Astrocyte (in vitro differentiated cells and primary cell): ENCODE measurements at regions not wholly inside any gene's neighbourhood (a gene's known extent, or its start where the extent isn't known, plus 50 kb on each side); places are given as distances from the start of the nearest gene placed in this dataset.
"Not testable (repeated sequence)": the region's sequence is repeated elsewhere in the genome, so short reads cannot be mapped to it uniquely, and the experiment has no call there.

Experiments used
- DNase-seq: peaks from one replicate; pipeline ENCODE4 v3.0.0-alpha.2; 2010; ENCODE audit warnings: low read depth
- FAIRE-seq: peaks from 2 replicates; lab custom pipeline; 2011; peaks lifted over from hg19 to GRCh38; lab: Jason Lieb, UNC
- H2AFZ ChIP-seq: 2 replicates; pipeline ENCODE4 v1.6.0; 2012; ENCODE audit warnings: low read depth, low read length, inconsistent platforms
- H3K27ac ChIP-seq: 2 replicates; pipeline ENCODE4 v1.5.1; 2011; ENCODE audit warnings: low read depth, low read length, inconsistent platforms
- H3K27me3 ChIP-seq: 2 replicates; pipeline ENCODE4 v1.6.0; 2011; ENCODE audit warnings: low read length, inconsistent platforms; ENCODE audit not compliant: insufficient read depth
- H3K36me3 ChIP-seq: 2 replicates; pipeline ENCODE4 v1.5.1; 2011; ENCODE audit warnings: low read length, inconsistent platforms; ENCODE audit not compliant: insufficient read depth
- H3K4me1 ChIP-seq: 2 replicates; pipeline ENCODE4 v1.5.1; 2011; ENCODE audit warnings: low read length, inconsistent platforms; ENCODE audit not compliant: insufficient read depth
- H3K4me2 ChIP-seq: 2 replicates; pipeline ENCODE4 v1.6.0; 2012; ENCODE audit warnings: low read length, inconsistent platforms
- H3K4me3 ChIP-seq: 2 replicates; pipeline ENCODE4 v1.5.1; 2011; ENCODE audit warnings: low read depth, mild to moderate bottlenecking, low read length, inconsistent platforms; ENCODE audit not compliant: insufficient read depth
- H3K79me2 ChIP-seq: 2 replicates; pipeline ENCODE4 v1.6.0; 2012; ENCODE audit warnings: mild to moderate bottlenecking, low read length, inconsistent platforms; ENCODE audit not compliant: insufficient read depth
- H3K9ac ChIP-seq: 2 replicates; pipeline ENCODE4 v1.6.0; 2012; ENCODE audit warnings: mild to moderate bottlenecking, low read length, inconsistent platforms
- H3K9me3 ChIP-seq: 2 replicates; pipeline ENCODE4 v1.5.1; 2012; ENCODE audit warnings: low read depth, mild to moderate bottlenecking, low read length, inconsistent platforms; ENCODE audit not compliant: insufficient read depth
- H4K20me1 ChIP-seq: 2 replicates; pipeline ENCODE4 v1.6.0; 2012; ENCODE audit warnings: low read length, inconsistent platforms; ENCODE audit not compliant: insufficient read depth
- H3K27ac Mint-ChIP-seq: one replicate; pipeline ENCODE4 v1.8.0; 2021; ENCODE audit warnings: mild to moderate bottlenecking, mixed read lengths; ENCODE audit not compliant: unreplicated experiment
- H3K27me3 Mint-ChIP-seq: one replicate; pipeline ENCODE4 v1.8.0; 2021; ENCODE audit warnings: low read depth, mixed read lengths; ENCODE audit not compliant: unreplicated experiment
- H3K36me3 Mint-ChIP-seq: one replicate; pipeline ENCODE4 v1.8.0; 2021; ENCODE audit warnings: low read depth, mixed read lengths; ENCODE audit not compliant: unreplicated experiment
- H3K4me1 Mint-ChIP-seq: one replicate; pipeline ENCODE4 v1.8.0; 2021; ENCODE audit warnings: low read depth, mixed read lengths; ENCODE audit not compliant: unreplicated experiment
- H3K4me3 Mint-ChIP-seq: one replicate; pipeline ENCODE4 v1.8.0; 2021; ENCODE audit warnings: mild to moderate bottlenecking, moderate library complexity, mixed read lengths; ENCODE audit not compliant: unreplicated experiment
- H3K9me3 Mint-ChIP-seq: one replicate; pipeline ENCODE4 v1.8.0; 2021; ENCODE audit warnings: mild to moderate bottlenecking, mixed read lengths; ENCODE audit not compliant: unreplicated experiment
- CTCF ChIP-seq: IDR thresholded peaks from 2 replicates; pipeline ENCODE4 v1.5.1; 2011; ENCODE audit warnings: low read depth, mild to moderate bottlenecking, inconsistent platforms, low read length, moderate library complexity; ENCODE audit not compliant: insufficient read depth
- EZH2 ChIP-seq: IDR thresholded peaks from 2 replicates; pipeline ENCODE4 v1.6.1; 2012; ENCODE audit warnings: mild to moderate bottlenecking, low read length, inconsistent platforms; ENCODE audit not compliant: insufficient read depth

GRCh38 chr9:24011009-24011717 is 185.1 kb upstream of the ELAVL2 start:
- H3K9me3 ChIP-seq, result no peaks in the 10 kb centered on the region
- H3K4me3 Mint-ChIP-seq, result no peak overlapping the region
- peaks cover 6% of the 10 kb centered on the region for H3K4me1 Mint-ChIP-seq
- no peaks in the 10 kb centered on the region for H3K27me3 Mint-ChIP-seq
- H4K20me1 ChIP-seq, result no peaks in the 10 kb centered on the region
- no peaks in the 10 kb centered on the region for H3K79me2 ChIP-seq
- no peaks in the 10 kb centered on the region for H3K9me3 Mint-ChIP-seq
- no peak for TF ChIP-seq CTCF
- no peak for TF ChIP-seq EZH2
- H3K27me3 ChIP-seq, result no peaks in the 10 kb centered on the region
- H2AFZ ChIP-seq, result no peak overlapping the region
- H3K36me3 ChIP-seq, result no peaks in the 10 kb centered on the region
- H3K27ac ChIP-seq, result no peak overlapping the region
- H3K27ac Mint-ChIP-seq, result peak overlapping the region; percentile 56
- no peak overlapping the region for H3K4me3 ChIP-seq
- H3K4me1 ChIP-seq, result no peaks in the 10 kb centered on the region
- H3K4me2 ChIP-seq, result no peak overlapping the region
- no peak for FAIRE-seq
- no peak overlapping the region for H3K9ac ChIP-seq
- no peaks in the 10 kb centered on the region for H3K36me3 Mint-ChIP-seq
- no peak for DNase-seq

- no peak overlapping the region for H3K4me2 ChIP-seq
- TF ChIP-seq CTCF, result no peak
- no peak for TF ChIP-seq EZH2
- Mint-ChIP-seq H3K9me3 (no peaks in the 10 kb centered on the region), H3K4me3 (no peak overlapping the region), H3K4me1 (peaks cover 6% of the 10 kb centered on the region), H3K36me3 (no peaks in the 10 kb centered on the region), H3K27ac (no peak overlapping the region), H3K27me3 (no peaks in the 10 kb centered on the region)
- no peak overlapping the region for H2AFZ ChIP-seq
- H3K27ac ChIP-seq, result no peak overlapping the region
- no peaks in the 10 kb centered on the region for H4K20me1 ChIP-seq
- H3K27me3 ChIP-seq, result no peaks in the 10 kb centered on the region
- H3K9ac ChIP-seq, result no peak overlapping the region
- no peaks in the 10 kb centered on the region for H3K36me3 ChIP-seq
- no peaks in the 10 kb centered on the region for H3K79me2 ChIP-seq
- DNase-seq (no peak), FAIRE-seq (no peak)
- H3K4me3 ChIP-seq, result no peak overlapping the region
- no peaks in the 10 kb centered on the region for H3K9me3 ChIP-seq
- H3K4me1 ChIP-seq, result no peaks in the 10 kb centered on the region
These were observed 183.3 kb upstream of the ELAVL2 start for GRCh38 chr9:24009322-24009721.

- DNase-seq (no peak), FAIRE-seq (no peak)
- Mint-ChIP-seq H3K36me3 (no peaks in the 10 kb centered on the region), H3K4me1 (peaks cover 6% of the 10 kb centered on the region), H3K27me3 (no peaks in the 10 kb centered on the region), H3K9me3 (no peaks in the 10 kb centered on the region), H3K4me3 (no peak overlapping the region), H3K27ac (no peak overlapping the region)
- no peak overlapping the region for H2AFZ ChIP-seq
- H3K36me3 ChIP-seq, result no peaks in the 10 kb centered on the region
- no peak overlapping the region for H3K27ac ChIP-seq
- H3K4me2 ChIP-seq, result no peak overlapping the region
- H3K4me3 ChIP-seq, result no peak overlapping the region
- H4K20me1 ChIP-seq, result no peaks in the 10 kb centered on the region
- no peaks in the 10 kb centered on the region for H3K27me3 ChIP-seq
- H3K9ac ChIP-seq, result no peak overlapping the region
- no peaks in the 10 kb centered on the region for H3K4me1 ChIP-seq
- no peaks in the 10 kb centered on the region for H3K9me3 ChIP-seq
- no peaks in the 10 kb centered on the region for H3K79me2 ChIP-seq
- TF ChIP-seq CTCF, result no peak
- TF ChIP-seq EZH2, result no peak
These were observed 181.1 kb upstream of the ELAVL2 start for GRCh38 chr9:24007185-24007584.

GRCh38 chr9:23991874-23992273 is 165.8 kb upstream of the ELAVL2 start:
- not testable (repeated sequence) for H3K4me1 Mint-ChIP-seq, H3K36me3 ChIP-seq, FAIRE-seq, H3K9me3 Mint-ChIP-seq, H4K20me1 ChIP-seq, H3K36me3 Mint-ChIP-seq, H3K4me3 ChIP-seq, H3K9me3 ChIP-seq, H3K27me3 ChIP-seq, H2AFZ ChIP-seq, H3K79me2 ChIP-seq, H3K4me3 Mint-ChIP-seq, H3K9ac ChIP-seq, H3K27me3 Mint-ChIP-seq, H3K4me2 ChIP-seq, H3K4me1 ChIP-seq, H3K27ac ChIP-seq, DNase-seq, H3K27ac Mint-ChIP-seq
